NB4 (cell line): ENCODE measurements at regions not wholly inside any gene's neighbourhood (a gene's known extent, or its start where the extent isn't known, plus 50 kb on each side); places are given as distances from the start of the nearest gene placed in this dataset.

ENCODE experiments used
- CTCF ChIP-seq: IDR thresholded peaks from one replicate; pipeline ENCODE4 v1.5.1; 2012; ENCODE audit warnings: low read depth, low read length
- MYC ChIP-seq: IDR thresholded peaks from 2 replicates; pipeline ENCODE4 v1.6.1; 2011; ENCODE audit warnings: low read depth, low read length
- POLR2A ChIP-seq: IDR thresholded peaks from 2 replicates; pipeline ENCODE4 v1.6.1; 2011; ENCODE audit warnings: mild to moderate bottlenecking; ENCODE audit not compliant: insufficient read length; ENCODE audit errors: extremely low read depth

- TF ChIP-seq CTCF, result no peak
- TF ChIP-seq POLR2A, result no peak
- no peak for TF ChIP-seq MYC
These were observed 217.5 kb upstream of the DKK2 start for GRCh38 chr4:107253579-107254068.
